Ishikawa (cell line): ENCODE measurements at regions not wholly inside any gene's neighbourhood (a gene's known extent, or its start where the extent isn't known, plus 50 kb on each side); places are given as distances from the start of the nearest gene placed in this dataset.

Experiments used
- CEBPB ChIP-seq: IDR thresholded peaks from 2 replicates; pipeline ENCODE4 v1.6.1; 2012
- CREB1 ChIP-seq: IDR thresholded peaks from 2 replicates; pipeline ENCODE4 v1.6.1; 2012; ENCODE audit warnings: low read depth
- EGR1 ChIP-seq: IDR thresholded peaks from 2 replicates; pipeline ENCODE4 v1.6.1; 2012
- EP300 ChIP-seq: IDR thresholded peaks from 2 replicates; pipeline ENCODE4 v1.6.1; 2012; ENCODE audit warnings: borderline replicate concordance
- FOXM1 ChIP-seq: IDR thresholded peaks from 2 replicates; pipeline ENCODE4 v1.6.1; 2012; ENCODE audit warnings: low read depth, borderline replicate concordance
- NFIC ChIP-seq: IDR thresholded peaks from 2 replicates; pipeline ENCODE4 v1.6.1; 2012
- RAD21 ChIP-seq: IDR thresholded peaks from 2 replicates; pipeline ENCODE4 v1.6.1; 2012; ENCODE audit warnings: low read depth
- TAF1 ChIP-seq: IDR thresholded peaks from 2 replicates; pipeline ENCODE4 v1.6.1; 2012; ENCODE audit warnings: low read depth, mild to moderate bottlenecking
- TCF12 ChIP-seq: IDR thresholded peaks from 2 replicates; pipeline ENCODE4 v1.6.1; 2012; ENCODE audit warnings: low read depth
- TEAD4 ChIP-seq: IDR thresholded peaks from 2 replicates; pipeline ENCODE4 v1.6.1; 2012
- YY1 ChIP-seq: IDR thresholded peaks from 2 replicates; pipeline ENCODE4 v1.6.1; 2012; ENCODE audit warnings: low read depth
- ZBTB7A ChIP-seq: IDR thresholded peaks from 2 replicates; pipeline ENCODE4 v1.6.1; 2012; ENCODE audit warnings: low read depth
- TF ChIP-seq, protein P1 (sequence below): IDR thresholded peaks from 2 replicates; pipeline ENCODE4 v1.6.1; 2012
- TF ChIP-seq, protein P2 (sequence below): IDR thresholded peaks from 2 replicates; pipeline ENCODE4 v1.6.1; 2012; ENCODE audit warnings: low read depth, mild to moderate bottlenecking
- TF ChIP-seq, protein P3 (sequence below): IDR thresholded peaks from 2 replicates; pipeline ENCODE4 v1.6.1; 2012

DNA sequence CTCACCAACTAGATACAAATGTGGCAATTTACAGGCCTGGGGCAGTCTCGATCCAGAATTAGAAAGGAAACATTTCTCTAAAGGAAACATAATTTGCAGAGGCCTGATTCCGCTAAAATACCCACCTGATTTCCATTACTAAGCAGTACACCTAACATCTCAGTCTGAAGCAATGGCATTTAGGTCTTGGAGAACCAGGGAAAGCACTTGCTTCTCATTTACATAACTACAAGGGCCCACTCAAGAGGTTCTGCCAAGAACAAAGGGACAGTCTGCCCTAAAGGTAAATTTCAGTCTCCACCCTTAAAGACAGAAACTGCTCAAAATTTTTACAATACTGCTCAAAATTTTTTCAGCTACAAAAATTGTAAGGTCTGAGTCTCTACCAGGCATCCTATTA lies 123.7 kb upstream of the GJB5 start:
- TF ChIP-seq EP300 (no peak), TAF1 (no peak), EGR1 (no peak), TCF12 (no peak), NFIC (no peak), TEAD4 (no peak), YY1 (no peak), FOXM1 (no peak)
- TF ChIP-seq, protein P1, sequence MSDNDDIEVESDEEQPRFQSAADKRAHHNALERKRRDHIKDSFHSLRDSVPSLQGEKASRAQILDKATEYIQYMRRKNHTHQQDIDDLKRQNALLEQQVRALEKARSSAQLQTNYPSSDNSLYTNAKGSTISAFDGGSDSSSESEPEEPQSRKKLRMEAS, result no peak
- TF ChIP-seq, protein P2, sequence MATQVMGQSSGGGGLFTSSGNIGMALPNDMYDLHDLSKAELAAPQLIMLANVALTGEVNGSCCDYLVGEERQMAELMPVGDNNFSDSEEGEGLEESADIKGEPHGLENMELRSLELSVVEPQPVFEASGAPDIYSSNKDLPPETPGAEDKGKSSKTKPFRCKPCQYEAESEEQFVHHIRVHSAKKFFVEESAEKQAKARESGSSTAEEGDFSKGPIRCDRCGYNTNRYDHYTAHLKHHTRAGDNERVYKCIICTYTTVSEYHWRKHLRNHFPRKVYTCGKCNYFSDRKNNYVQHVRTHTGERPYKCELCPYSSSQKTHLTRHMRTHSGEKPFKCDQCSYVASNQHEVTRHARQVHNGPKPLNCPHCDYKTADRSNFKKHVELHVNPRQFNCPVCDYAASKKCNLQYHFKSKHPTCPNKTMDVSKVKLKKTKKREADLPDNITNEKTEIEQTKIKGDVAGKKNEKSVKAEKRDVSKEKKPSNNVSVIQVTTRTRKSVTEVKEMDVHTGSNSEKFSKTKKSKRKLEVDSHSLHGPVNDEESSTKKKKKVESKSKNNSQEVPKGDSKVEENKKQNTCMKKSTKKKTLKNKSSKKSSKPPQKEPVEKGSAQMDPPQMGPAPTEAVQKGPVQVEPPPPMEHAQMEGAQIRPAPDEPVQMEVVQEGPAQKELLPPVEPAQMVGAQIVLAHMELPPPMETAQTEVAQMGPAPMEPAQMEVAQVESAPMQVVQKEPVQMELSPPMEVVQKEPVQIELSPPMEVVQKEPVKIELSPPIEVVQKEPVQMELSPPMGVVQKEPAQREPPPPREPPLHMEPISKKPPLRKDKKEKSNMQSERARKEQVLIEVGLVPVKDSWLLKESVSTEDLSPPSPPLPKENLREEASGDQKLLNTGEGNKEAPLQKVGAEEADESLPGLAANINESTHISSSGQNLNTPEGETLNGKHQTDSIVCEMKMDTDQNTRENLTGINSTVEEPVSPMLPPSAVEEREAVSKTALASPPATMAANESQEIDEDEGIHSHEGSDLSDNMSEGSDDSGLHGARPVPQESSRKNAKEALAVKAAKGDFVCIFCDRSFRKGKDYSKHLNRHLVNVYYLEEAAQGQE, result no peak

DNA sequence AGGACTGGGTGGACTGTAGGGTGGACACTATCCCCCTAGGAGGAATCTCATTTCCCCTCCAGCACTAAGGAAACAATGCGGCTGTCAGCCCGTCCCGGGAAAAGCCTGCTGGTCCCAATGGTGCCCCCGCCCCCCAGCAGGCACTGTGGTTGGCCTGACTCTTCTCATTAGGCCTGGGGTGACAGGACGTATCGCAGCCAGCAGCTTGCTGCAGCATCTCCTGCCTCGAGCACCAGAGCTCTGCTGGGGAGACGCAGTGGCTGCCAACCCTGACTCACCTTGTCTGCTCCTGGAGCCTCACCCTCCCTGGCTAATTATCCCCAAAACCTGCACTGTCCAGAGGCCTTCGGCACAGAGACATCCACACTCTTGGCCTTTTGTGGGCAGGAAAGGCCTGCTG lies 115.1 kb upstream of the GJB5 start:
- TF ChIP-seq CREB1, result no peak
- no peak for TF ChIP-seq RAD21
- TF ChIP-seq, protein P1, result no peak
- no peak for TF ChIP-seq EGR1
- TF ChIP-seq, protein P2, result no peak
- TF ChIP-seq CEBPB, result no peak

DNA sequence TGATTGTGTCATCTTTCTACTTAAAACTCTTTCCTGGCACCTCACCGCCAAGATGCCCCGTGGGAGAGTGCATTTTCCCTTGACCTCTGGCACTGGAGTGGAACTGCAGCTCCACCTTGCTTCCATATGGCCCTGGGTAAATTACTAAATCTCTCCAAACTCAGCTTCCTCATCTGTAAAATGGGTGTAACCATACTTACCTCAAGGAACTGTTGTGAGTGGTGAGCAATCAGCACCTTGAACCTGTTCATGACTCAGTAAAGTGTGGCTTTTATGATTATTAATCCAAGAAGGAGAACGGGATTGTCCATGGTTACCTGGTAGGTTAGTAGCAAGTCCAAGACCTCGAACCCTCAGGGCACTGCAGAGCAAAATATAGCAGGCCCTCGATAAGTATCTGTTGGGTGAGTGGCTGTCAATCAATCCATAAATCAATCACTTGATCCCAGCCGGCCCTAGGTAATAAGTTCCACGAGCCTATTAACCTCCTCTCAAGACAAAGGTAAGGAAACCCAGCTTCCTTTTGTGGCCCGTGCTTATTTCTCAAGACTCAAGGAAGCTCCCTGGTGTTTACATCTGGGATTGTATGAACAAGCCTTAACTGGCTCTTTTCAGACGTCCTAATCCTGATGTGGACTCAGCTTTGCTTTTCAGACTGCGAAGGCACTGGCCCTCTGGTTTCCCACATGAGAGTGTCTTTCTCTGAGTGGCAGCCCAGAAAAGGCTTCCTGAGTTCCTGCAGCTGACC lies 114.0 kb upstream of the GJB5 start:
- TF ChIP-seq NFIC (no peak), CEBPB (no peak), EGR1 (no peak), FOXM1 (no peak), ZBTB7A (no peak), TAF1 (no peak), YY1 (no peak), TEAD4 (no peak), CREB1 (no peak)
- TF ChIP-seq, protein P1, result no peak
- TF ChIP-seq, protein P2, result no peak

DNA sequence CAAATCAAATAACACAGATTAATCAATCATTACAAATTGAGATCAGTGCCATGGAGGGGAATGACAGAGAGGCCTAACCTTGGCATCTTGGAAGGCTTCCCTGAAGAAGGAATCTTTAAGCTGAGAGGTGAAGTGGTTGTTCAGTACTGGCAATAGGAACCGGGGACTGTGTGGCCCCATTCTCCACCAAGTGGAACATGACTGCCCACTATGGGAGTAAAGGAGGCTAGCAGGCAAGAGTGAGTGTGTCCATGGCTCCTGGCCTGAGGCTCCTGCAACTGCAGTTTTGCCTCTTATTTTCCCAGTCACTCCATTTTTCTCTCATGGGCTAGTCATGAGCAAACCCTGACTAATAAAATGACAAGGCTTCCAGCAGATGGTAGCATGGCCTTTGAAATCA lies 112.2 kb upstream of the GJB5 start:
- TF ChIP-seq CREB1, result no peak
- TF ChIP-seq EP300, result no peak
- TF ChIP-seq, protein P1, result no peak
- TF ChIP-seq ZBTB7A, result no peak
- no peak for TF ChIP-seq TEAD4
- peak; percentile 22; the same call in 1 of the 2 replicates for TF ChIP-seq RAD21
- TF ChIP-seq CEBPB, result no peak
- TF ChIP-seq NFIC, result no peak
- TF ChIP-seq TCF12, result no peak

DNA sequence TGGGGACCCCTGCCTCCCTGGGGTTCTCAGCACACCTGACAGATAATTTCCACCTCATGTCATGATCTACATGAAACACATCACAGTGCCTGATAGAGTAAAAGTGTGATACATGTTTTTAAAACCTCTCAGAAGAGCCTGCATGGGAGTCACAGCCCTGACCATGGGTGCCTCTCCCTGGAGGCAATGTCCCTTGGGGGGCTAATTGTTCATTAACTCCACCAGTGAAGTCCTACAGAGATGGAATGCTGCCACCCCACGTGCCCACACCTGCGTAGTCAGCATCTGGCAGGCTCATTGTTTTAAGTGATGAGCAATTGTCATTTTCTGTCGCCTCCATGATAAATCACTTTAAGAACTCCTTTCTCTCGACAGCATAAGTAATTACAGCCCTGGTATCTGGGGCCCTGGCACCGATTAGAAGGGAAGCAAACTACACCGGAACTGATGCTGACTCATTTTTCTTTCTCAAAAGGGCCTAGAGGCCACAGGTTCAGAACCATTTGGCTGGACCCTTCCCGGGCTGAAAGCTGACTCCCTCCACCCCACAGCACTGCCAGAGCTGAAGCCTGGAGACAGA lies 109.6 kb upstream of the GJB5 start:
- TF ChIP-seq, protein P1, result no peak
- TF ChIP-seq NFIC (no peak), ZBTB7A (no peak), EGR1 (no peak), RAD21 (no peak), CEBPB (no peak), FOXM1 (no peak), CREB1 (no peak), YY1 (no peak), EP300 (no peak), TAF1 (no peak), TEAD4 (no peak), TCF12 (no peak)
- TF ChIP-seq, protein P3, sequence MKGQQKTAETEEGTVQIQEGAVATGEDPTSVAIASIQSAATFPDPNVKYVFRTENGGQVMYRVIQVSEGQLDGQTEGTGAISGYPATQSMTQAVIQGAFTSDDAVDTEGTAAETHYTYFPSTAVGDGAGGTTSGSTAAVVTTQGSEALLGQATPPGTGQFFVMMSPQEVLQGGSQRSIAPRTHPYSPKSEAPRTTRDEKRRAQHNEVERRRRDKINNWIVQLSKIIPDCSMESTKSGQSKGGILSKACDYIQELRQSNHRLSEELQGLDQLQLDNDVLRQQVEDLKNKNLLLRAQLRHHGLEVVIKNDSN, result no peak
